ENCODE measurements at regions not wholly inside any gene's neighbourhood (a gene's known extent, or its start where the extent isn't known, plus 50 kb on each side); places are given as distances from the start of the nearest gene placed in this dataset.
"Not testable (repeated sequence)": the region's sequence is repeated elsewhere in the genome, so short reads cannot be mapped to it uniquely, and the experiment has no call there.

DNA sequence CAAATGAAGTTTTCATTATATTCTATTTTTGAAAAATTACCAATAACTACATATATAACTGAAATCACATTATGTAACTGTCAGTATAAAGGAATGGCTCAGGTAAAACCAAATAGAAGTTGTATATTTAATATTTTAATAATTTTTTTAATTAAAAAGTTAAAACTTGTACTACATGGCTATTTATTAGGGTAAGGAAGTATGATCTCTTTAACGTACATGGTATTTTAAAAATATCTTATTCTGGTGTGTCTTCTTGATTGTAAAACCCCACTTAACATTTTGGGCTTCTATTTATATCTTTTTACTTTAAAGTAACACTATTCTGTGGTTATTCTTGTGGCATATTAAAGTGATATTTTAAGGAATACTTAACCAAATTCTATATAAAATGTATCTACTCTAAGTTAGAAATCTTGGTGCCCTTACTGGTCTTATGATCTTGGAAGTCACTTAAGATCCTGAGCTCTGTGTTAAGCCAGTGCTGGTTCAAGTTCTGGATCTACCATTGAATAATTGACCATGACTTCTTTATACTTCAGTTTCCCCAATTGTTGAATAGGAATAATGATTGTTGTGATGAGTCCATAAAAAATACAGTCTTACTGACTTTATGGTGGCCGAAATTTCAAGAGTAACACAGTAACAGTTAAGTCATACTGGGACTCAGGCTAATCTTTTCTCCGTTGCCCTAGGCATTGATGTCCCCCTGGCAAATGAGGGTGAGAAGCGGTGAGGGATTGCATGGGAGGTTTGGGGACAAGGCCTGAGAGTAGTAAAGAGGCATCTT lies 97.1 kb upstream of the TPTE start:
- TF ChIP-seq, protein P1, sequence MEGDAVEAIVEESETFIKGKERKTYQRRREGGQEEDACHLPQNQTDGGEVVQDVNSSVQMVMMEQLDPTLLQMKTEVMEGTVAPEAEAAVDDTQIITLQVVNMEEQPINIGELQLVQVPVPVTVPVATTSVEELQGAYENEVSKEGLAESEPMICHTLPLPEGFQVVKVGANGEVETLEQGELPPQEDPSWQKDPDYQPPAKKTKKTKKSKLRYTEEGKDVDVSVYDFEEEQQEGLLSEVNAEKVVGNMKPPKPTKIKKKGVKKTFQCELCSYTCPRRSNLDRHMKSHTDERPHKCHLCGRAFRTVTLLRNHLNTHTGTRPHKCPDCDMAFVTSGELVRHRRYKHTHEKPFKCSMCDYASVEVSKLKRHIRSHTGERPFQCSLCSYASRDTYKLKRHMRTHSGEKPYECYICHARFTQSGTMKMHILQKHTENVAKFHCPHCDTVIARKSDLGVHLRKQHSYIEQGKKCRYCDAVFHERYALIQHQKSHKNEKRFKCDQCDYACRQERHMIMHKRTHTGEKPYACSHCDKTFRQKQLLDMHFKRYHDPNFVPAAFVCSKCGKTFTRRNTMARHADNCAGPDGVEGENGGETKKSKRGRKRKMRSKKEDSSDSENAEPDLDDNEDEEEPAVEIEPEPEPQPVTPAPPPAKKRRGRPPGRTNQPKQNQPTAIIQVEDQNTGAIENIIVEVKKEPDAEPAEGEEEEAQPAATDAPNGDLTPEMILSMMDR (IDR thresholded peaks at IDR 0.05), result not testable (repeated sequence)
- not testable (repeated sequence) for TF ChIP-seq E2F1 (CRISPR knock-in tag; IDR thresholded peaks at IDR 0.05); TP53 (CRISPR knock-in tag; IDR thresholded peaks at IDR 0.05); SP1 (CRISPR knock-in tag; conservative IDR thresholded peaks at IDR 0.05); ATF6 (CRISPR knock-in tag; IDR thresholded peaks at IDR 0.05); USF2 (CRISPR knock-in tag; IDR thresholded peaks at IDR 0.05); CREB1 (CRISPR knock-in tag; IDR thresholded peaks at IDR 0.05); RELA (CRISPR knock-in tag; IDR thresholded peaks at IDR 0.05; ENCODE audit: borderline replicate concordance); PRRX2 (CRISPR knock-in tag; IDR thresholded peaks at IDR 0.05); FOXJ3 (CRISPR knock-in tag; IDR thresholded peaks at IDR 0.05; ENCODE audit: borderline replicate concordance); ZNF121 (CRISPR knock-in tag; IDR thresholded peaks at IDR 0.05)
- TF ChIP-seq, protein P2, sequence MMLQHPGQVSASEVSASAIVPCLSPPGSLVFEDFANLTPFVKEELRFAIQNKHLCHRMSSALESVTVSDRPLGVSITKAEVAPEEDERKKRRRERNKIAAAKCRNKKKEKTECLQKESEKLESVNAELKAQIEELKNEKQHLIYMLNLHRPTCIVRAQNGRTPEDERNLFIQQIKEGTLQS (CRISPR knock-in tag; conservative IDR thresholded peaks at IDR 0.05), result not testable (repeated sequence)
- TF ChIP-seq, protein P3, sequence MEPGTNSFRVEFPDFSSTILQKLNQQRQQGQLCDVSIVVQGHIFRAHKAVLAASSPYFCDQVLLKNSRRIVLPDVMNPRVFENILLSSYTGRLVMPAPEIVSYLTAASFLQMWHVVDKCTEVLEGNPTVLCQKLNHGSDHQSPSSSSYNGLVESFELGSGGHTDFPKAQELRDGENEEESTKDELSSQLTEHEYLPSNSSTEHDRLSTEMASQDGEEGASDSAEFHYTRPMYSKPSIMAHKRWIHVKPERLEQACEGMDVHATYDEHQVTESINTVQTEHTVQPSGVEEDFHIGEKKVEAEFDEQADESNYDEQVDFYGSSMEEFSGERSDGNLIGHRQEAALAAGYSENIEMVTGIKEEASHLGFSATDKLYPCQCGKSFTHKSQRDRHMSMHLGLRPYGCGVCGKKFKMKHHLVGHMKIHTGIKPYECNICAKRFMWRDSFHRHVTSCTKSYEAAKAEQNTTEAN (CRISPR knock-in tag; IDR thresholded peaks at IDR 0.05), result not testable (repeated sequence)
